Peyer's patch (tissue), 4 donors: ENCODE measurements at regions not wholly inside any gene's neighbourhood (a gene's known extent, or its start where the extent isn't known, plus 50 kb on each side); places are given as distances from the start of the nearest gene placed in this dataset.

Experiments
- DNase-seq, 3 donors: peaks; one replicate each; pipeline ENCODE4 v3.0.0-alpha.2; 2017 to 2019
- H3K27ac ChIP-seq, 4 donors: fragments of 200-600 bp; sonication (generic); one replicate each; pipeline ENCODE4 v1.5.1; 2016 to 2019
- H3K27me3 ChIP-seq, 2 donors: fragments of 200-600 bp; sonication (generic); one replicate each; pipeline ENCODE4 v1.5.1; 2019
- H3K36me3 ChIP-seq, 3 donors: fragments of 200-600 bp; sonication (generic); one replicate each; pipeline ENCODE4 v1.5.1; 2016 to 2019
- H3K4me1 ChIP-seq, 4 donors: fragments of 200-600 bp; sonication (generic); one replicate each; pipeline ENCODE4 v1.5.1; 2016 to 2019
- H3K4me3 ChIP-seq, 4 donors: fragments of 200-600 bp; sonication (generic); 1 replicate in 3 of 4; 2 replicates in 1 of 4; pipeline ENCODE4 v1.5.1; 2016 to 2019; ENCODE audit warnings: mild to moderate bottlenecking in 1 of 4
- H3K9me3 ChIP-seq, 4 donors: fragments of 200-600 bp; sonication (generic); one replicate each; pipeline ENCODE4 v1.5.1; 2016 to 2019; ENCODE audit warnings: mild to moderate bottlenecking in 1 of 4
- POLR2A ChIP-seq, 2 donors: fragments of 450-650 bp; IDR thresholded peaks; one replicate each; pipeline ENCODE4 v1.5.1; 2017; ENCODE audit warnings: antibody characterized with exemption in 2 of 2, mild to moderate bottlenecking in 2 of 2, moderate library complexity in 2 of 2
- TF ChIP-seq, protein P1 (sequence below), 6 experiments: fragments of 450-650 bp in 4 of 6; fragments of 200-600 bp in 2 of 6; sonication (generic) in 1 of 6; IDR thresholded peaks; one replicate each; pipeline ENCODE4 v1.5.1; 2017 to 2019; ENCODE audit warnings: antibody characterized with exemption in 6 of 6, mild to moderate bottlenecking in 3 of 6, moderate library complexity in 1 of 6

GRCh38 chr14:97221572-97222285, 424.5 kb downstream of the VRK1 start:
- Histone ChIP-seq H3K36me3 (no peaks in the 10 kb centered on the region), H3K27me3 (no peaks in the 10 kb centered on the region), H3K27ac (no peak overlapping the region), H3K9me3 (no peaks in the 10 kb centered on the region), H3K4me3 (no peak overlapping the region), H3K4me1 (peaks cover 0 to 6% (median 0%) of the 10 kb centered on the region in 4 donors)
- DNase-seq, result no peak
- TF ChIP-seq, protein P1, sequence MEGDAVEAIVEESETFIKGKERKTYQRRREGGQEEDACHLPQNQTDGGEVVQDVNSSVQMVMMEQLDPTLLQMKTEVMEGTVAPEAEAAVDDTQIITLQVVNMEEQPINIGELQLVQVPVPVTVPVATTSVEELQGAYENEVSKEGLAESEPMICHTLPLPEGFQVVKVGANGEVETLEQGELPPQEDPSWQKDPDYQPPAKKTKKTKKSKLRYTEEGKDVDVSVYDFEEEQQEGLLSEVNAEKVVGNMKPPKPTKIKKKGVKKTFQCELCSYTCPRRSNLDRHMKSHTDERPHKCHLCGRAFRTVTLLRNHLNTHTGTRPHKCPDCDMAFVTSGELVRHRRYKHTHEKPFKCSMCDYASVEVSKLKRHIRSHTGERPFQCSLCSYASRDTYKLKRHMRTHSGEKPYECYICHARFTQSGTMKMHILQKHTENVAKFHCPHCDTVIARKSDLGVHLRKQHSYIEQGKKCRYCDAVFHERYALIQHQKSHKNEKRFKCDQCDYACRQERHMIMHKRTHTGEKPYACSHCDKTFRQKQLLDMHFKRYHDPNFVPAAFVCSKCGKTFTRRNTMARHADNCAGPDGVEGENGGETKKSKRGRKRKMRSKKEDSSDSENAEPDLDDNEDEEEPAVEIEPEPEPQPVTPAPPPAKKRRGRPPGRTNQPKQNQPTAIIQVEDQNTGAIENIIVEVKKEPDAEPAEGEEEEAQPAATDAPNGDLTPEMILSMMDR (IDR thresholded peaks at IDR 0.05), result no peak
- no peak for TF ChIP-seq POLR2A (IDR thresholded peaks at IDR 0.05)

GRCh38 chr14:97224016-97224415, 426.8 kb downstream of the VRK1 start:
- TF ChIP-seq POLR2A (IDR thresholded peaks at IDR 0.05), result no peak
- TF ChIP-seq, protein P1 (IDR thresholded peaks at IDR 0.05), result no peak
- H3K36me3 ChIP-seq, result no peaks in the 10 kb centered on the region
- H3K9me3 ChIP-seq, result no peaks in the 10 kb centered on the region
- no peak overlapping the region for H3K4me3 ChIP-seq
- no peak for DNase-seq
- H3K27ac ChIP-seq, result no peak overlapping the region
- H3K4me1 ChIP-seq, result peaks cover 0 to 5% (median 0%) of the 10 kb centered on the region in 4 donors
- no peaks in the 10 kb centered on the region for H3K27me3 ChIP-seq

GRCh38 chr14:97230051-97230450, 432.9 kb downstream of the VRK1 start:
- no peaks in the 10 kb centered on the region for H3K9me3 ChIP-seq
- no peak overlapping the region for H3K27ac ChIP-seq
- no peaks in the 10 kb centered on the region for H3K36me3 ChIP-seq
- TF ChIP-seq, protein P1 (IDR thresholded peaks at IDR 0.05), result no peak
- TF ChIP-seq POLR2A (IDR thresholded peaks at IDR 0.05), result no peak
- H3K4me3 ChIP-seq, result no peak overlapping the region
- H3K27me3 ChIP-seq, result no peaks in the 10 kb centered on the region
- no peaks in the 10 kb centered on the region for H3K4me1 ChIP-seq
- no peak for DNase-seq

DNA sequence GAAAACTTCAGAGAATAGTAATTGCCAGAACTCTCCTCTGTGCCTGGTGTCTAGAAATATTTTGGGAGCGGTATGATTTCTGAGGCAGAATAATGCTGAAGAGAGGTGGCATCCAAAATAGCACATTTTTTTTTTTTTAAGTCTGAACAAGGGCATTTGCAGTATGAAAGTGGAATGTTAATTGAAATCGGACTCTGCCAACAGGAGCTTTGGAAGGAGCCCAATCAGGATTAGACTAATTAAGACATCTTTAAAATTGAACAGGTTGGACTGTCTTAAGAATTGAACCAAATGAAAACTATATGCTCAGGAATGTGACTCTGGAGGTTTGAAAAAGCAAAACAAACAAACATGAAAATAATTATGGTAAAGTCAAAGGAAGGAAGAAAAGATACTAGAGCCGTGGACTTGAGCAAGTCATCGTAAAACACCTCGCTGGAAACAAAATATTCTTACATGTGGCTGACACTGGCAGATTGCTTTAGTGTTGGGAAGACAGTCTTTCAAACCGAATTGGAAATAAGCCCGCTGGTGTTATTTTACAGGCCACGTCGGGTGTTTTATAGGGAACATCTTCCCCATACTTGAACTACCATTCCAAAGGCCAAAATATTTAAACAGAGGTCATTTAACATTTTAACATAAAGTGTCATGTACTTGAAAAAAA, 436.3 kb downstream of the VRK1 start:
- no peak for DNase-seq

GRCh38 chr14:97246648-97247047, 449.5 kb downstream of the VRK1 start:
- H3K36me3 ChIP-seq, result no peaks in the 10 kb centered on the region
- no peaks in the 10 kb centered on the region for H3K4me1 ChIP-seq
- TF ChIP-seq POLR2A (IDR thresholded peaks at IDR 0.05), result no peak
- TF ChIP-seq, protein P1 (IDR thresholded peaks at IDR 0.05), result no peak
- no peak for DNase-seq
- no peaks in the 10 kb centered on the region for H3K9me3 ChIP-seq
- no peak overlapping the region for H3K4me3 ChIP-seq
- H3K27ac ChIP-seq, result no peak overlapping the region
- no peaks in the 10 kb centered on the region for H3K27me3 ChIP-seq

More for the DNA sequence above, 436.3 kb downstream of the VRK1 start:
- TF ChIP-seq POLR2A (IDR thresholded peaks at IDR 0.05), result no peak
- TF ChIP-seq, protein P1 (IDR thresholded peaks at IDR 0.05), result no peak
- H3K27me3 ChIP-seq, result no peaks in the 10 kb centered on the region
- no peak overlapping the region for H3K27ac ChIP-seq
- H3K4me3 ChIP-seq, result no peak overlapping the region
- no peaks in the 10 kb centered on the region for H3K9me3 ChIP-seq
- H3K4me1 ChIP-seq, result no peaks in the 10 kb centered on the region
- no peaks in the 10 kb centered on the region for H3K36me3 ChIP-seq
